Thymus (tissue), 11 donors: ENCODE measurements at regions not wholly inside any gene's neighbourhood (a gene's known extent, or its start where the extent isn't known, plus 50 kb on each side); places are given as distances from the start of the nearest gene placed in this dataset.

Source experiments
- DNase-seq, 9 donors: peaks; one replicate each; pipeline ENCODE4 v3.0.0-alpha.2; 2013; ENCODE audit warnings: low spot score in 9 of 9, low read depth in 6 of 9, missing footprints in 1 of 9
- H3K27ac ChIP-seq, 2 donors: one replicate each; pipeline ENCODE4 v1.5.1; 2013; ENCODE audit warnings: control low read depth in 1 of 2, low read depth in 1 of 2, low read length in 1 of 2, mild to moderate bottlenecking in 1 of 2, moderate library complexity in 1 of 2
- H3K27me3 ChIP-seq, 2 donors: one replicate each; pipeline ENCODE4 v1.5.1; 2013; ENCODE audit warnings: low read length in 1 of 2; ENCODE audit not compliant: control insufficient read depth in 2 of 2, insufficient read depth in 1 of 2
- H3K36me3 ChIP-seq, 2 donors: one replicate each; pipeline ENCODE4 v1.5.1; 2013; ENCODE audit warnings: low read length in 1 of 2, mild to moderate bottlenecking in 1 of 2, moderate library complexity in 1 of 2; ENCODE audit not compliant: control insufficient read depth in 2 of 2, insufficient read depth in 2 of 2
- H3K4me1 ChIP-seq, 2 donors: one replicate each; pipeline ENCODE4 v1.5.1; 2013; ENCODE audit warnings: low read length in 2 of 2; ENCODE audit not compliant: control insufficient read depth in 2 of 2, insufficient read depth in 2 of 2
- H3K4me3 ChIP-seq, 2 donors: one replicate each; pipeline ENCODE4 v1.5.1; 2013; ENCODE audit warnings: low read length in 2 of 2, control low read depth in 1 of 2, mild to moderate bottlenecking in 1 of 2
- H3K9me3 ChIP-seq, 2 donors: one replicate each; pipeline ENCODE4 v1.5.1; 2013; ENCODE audit warnings: low read length in 1 of 2, mild to moderate bottlenecking in 1 of 2; ENCODE audit not compliant: control insufficient read depth in 2 of 2, insufficient read depth in 1 of 2
- WGBS: extraction: QIAGEN DNeasy Blood & Tissue Kit; methylation state at CpG from one replicate; pipeline ENCODE4 v1.1.7; 2013; 5-methylcytosine and 5-hydroxymethylcytosine counted together
- donor health status: healthy.

GRCh38 chr9:88934876-88935535, 56.3 kb upstream of the S1PR3 start:
- 95% methylated on average over 5 of the region's 5 CpGs for WGBS
- H3K36me3 ChIP-seq: no peaks in the 10 kb centered on the region
- H3K4me1 ChIP-seq: no peaks in the 10 kb centered on the region
- no peak overlapping the region for H3K4me3 ChIP-seq
- no peak overlapping the region for H3K27ac ChIP-seq
- DNase-seq: no peak
- no peaks in the 10 kb centered on the region for H3K27me3 ChIP-seq
- peaks cover 0 to 5% of the 10 kb centered on the region in 2 donors for H3K9me3 ChIP-seq

DNA sequence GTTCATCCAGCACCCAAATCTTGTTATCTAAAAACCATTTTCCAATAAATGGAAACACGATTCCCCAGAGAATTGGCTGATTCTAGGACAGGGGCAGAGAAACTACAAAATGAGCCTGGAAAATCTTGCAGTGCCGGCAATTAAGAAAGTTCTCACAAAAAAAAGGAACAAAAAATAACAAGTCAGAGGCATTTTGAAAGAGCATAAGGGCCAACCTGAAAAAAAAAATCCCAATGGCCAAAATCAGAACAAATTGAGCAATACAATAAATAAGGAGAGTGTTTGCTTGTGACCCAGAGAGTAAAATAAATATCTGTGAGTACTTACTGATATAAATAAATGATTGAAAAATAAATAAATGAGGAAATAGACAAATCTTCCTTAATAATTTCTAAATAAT, 55.1 kb upstream of the S1PR3 start:
- Histone ChIP-seq H3K27ac (no peak overlapping the region), H3K4me1 (no peaks in the 10 kb centered on the region), H3K36me3 (no peaks in the 10 kb centered on the region), H3K9me3 (peaks cover 0 to under 1% of the 10 kb centered on the region in 2 donors), H3K4me3 (no peak overlapping the region), H3K27me3 (no peaks in the 10 kb centered on the region)
- no peak for DNase-seq
- 98% methylated on average over 2 of the region's 2 CpGs for WGBS

- Histone ChIP-seq H3K4me3 (no peak overlapping the region), H3K4me1 (no peaks in the 10 kb centered on the region), H3K27ac (no peak overlapping the region), H3K36me3 (no peaks in the 10 kb centered on the region), H3K9me3 (no peaks in the 10 kb centered on the region), H3K27me3 (no peaks in the 10 kb centered on the region)
- no peak for DNase-seq
- 85% methylated on average over 5 of the region's 5 CpGs for WGBS
These were observed 54.6 kb upstream of the S1PR3 start for GRCh38 chr9:88936668-88937067.

- no peak for DNase-seq
- Histone ChIP-seq H3K27me3 (no peaks in the 10 kb centered on the region), H3K36me3 (no peaks in the 10 kb centered on the region), H3K4me1 (no peaks in the 10 kb centered on the region), H3K4me3 (no peak overlapping the region), H3K27ac (no peak overlapping the region), H3K9me3 (no peaks in the 10 kb centered on the region)
- 92% methylated on average over 3 of the region's 3 CpGs for WGBS
These were observed 54.0 kb upstream of the S1PR3 start for GRCh38 chr9:88937248-88937647.

DNA sequence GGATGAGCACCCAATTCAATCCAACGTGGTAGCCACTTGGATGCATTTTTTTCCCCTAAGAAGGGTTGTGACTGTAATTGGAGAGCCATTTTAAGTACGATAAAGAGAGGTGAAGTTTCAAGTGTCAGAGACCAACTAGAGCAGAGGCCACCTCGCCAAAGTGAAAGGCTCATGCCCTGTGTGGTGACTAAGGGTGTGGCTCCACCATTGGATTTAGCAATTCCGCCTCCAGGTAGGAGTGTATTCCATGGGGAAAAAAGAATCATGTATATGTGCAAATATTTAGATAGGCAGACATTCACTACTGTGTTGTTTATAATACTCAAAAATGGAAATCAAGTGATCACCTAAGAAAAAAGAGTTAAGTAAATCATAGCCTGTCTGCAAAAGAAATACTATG, 53.1 kb upstream of the S1PR3 start:
- Histone ChIP-seq H3K27me3 (no peaks in the 10 kb centered on the region), H3K4me3 (no peak overlapping the region), H3K9me3 (no peaks in the 10 kb centered on the region), H3K27ac (no peak overlapping the region), H3K36me3 (no peaks in the 10 kb centered on the region), H3K4me1 (no peaks in the 10 kb centered on the region)
- no peak for DNase-seq
- WGBS: 91% methylated on average over 4 of the region's 4 CpGs
